ENCODE measurements at regions not wholly inside any gene's neighbourhood (a gene's known extent, or its start where the extent isn't known, plus 50 kb on each side); places are given as distances from the start of the nearest gene placed in this dataset.

GRCh38 chr20:43809206-43809819, 82.5 kb upstream of the GTSF1L start:
- no peak overlapping the region for H2BK5ac ChIP-seq (ENCODE audit: insufficient read length, low read length)
- H2BK15ac ChIP-seq (ENCODE audit: low read depth, low read length), result no peak overlapping the region
- H3T11ph ChIP-seq (ENCODE audit: low read length), result no peak overlapping the region
- no peak for TF ChIP-seq CTCF (conservative IDR thresholded peaks at IDR 0.05)
- no peak overlapping the region for H3K23ac ChIP-seq (ENCODE audit: insufficient read length, low read depth, low read length)
- H4K20me1 ChIP-seq (ENCODE audit: control insufficient read depth, insufficient read depth, insufficient read length), result no peaks in the 10 kb centered on the region
- H3K27ac ChIP-seq (ENCODE audit: insufficient read length, low read depth, low read length), result no peak overlapping the region
- no peaks in the 10 kb centered on the region for H3K79me1 ChIP-seq (ENCODE audit: insufficient read depth, low read depth, low read length, poor library complexity, severe bottlenecking)
- no peak overlapping the region for H4K91ac ChIP-seq (ENCODE audit: insufficient read length, low read depth, low read length)
- WGBS (ENCODE audit: extremely low coverage, insufficient read length, low lambda C conversion rate), result no CpG with 5 or more reads among the region's 4 CpGs
- Mint-ChIP-seq H3K36me3 (ENCODE audit: insufficient read depth in 1 of 3, low read depth in 3 of 3) (peaks cover 4 to 19% (median 11%) of the 10 kb centered on the region in 3 experiments; a peak in 4 of 7 replicates), H3K4me3 (no peak overlapping the region), H3K9me3 (peaks cover 51 to 53% of the 10 kb centered on the region in 2 experiments), H3K27ac (no peak overlapping the region), H3K4me1 (peaks cover 0 to 3% of the 10 kb centered on the region in 2 experiments; a peak in 1 of 4 replicates), H3K27me3 (ENCODE audit: low read depth) (peaks cover 9% of the 10 kb centered on the region)
- H3K9ac ChIP-seq (ENCODE audit: extremely low read depth, insufficient read length, low read length), result no peak overlapping the region
- H2BK120ac ChIP-seq (ENCODE audit: low read depth, low read length, poor library complexity, severe bottlenecking), result no peak overlapping the region
- no peak for DNase-seq
- H2AK5ac ChIP-seq (ENCODE audit: insufficient read length, low read length), result no peak overlapping the region
- H2BK12ac ChIP-seq (ENCODE audit: insufficient read length, low read depth, low read length), result no peak overlapping the region
- H4K5ac ChIP-seq (ENCODE audit: insufficient read length, low read depth, low read length), result no peak overlapping the region
- no peak overlapping the region for H3K56ac ChIP-seq (ENCODE audit: insufficient read length, low read depth, low read length)
- H3K14ac ChIP-seq (ENCODE audit: insufficient read depth, low read length), result no peak overlapping the region
- H2AFZ ChIP-seq (ENCODE audit: low read length), result no peak overlapping the region
- no peaks in the 10 kb centered on the region for H3K23me2 ChIP-seq (ENCODE audit: insufficient read length, low read depth, low read length, poor library complexity, severe bottlenecking)
- H3K4me2 ChIP-seq (ENCODE audit: insufficient read depth, insufficient read length, low read length), result no peak overlapping the region
- H4K8ac ChIP-seq (replicated peaks; ENCODE audit: insufficient read length, low read depth, low read length), result no peak overlapping the region
- H3K79me2 ChIP-seq (ENCODE audit: insufficient read depth, low read length), result no peaks in the 10 kb centered on the region
- H3K9me3 ChIP-seq (ENCODE audit: control insufficient read depth, low read depth, low read length), result no peaks in the 10 kb centered on the region
- no peaks in the 10 kb centered on the region for H3K4me1 ChIP-seq (ENCODE audit: insufficient read depth, low read length)
- no peak overlapping the region for H3K18ac ChIP-seq (ENCODE audit: insufficient read length, low read depth, low read length)
- H3K4ac ChIP-seq (ENCODE audit: low read depth, low read length), result no peak overlapping the region
- H2BK20ac ChIP-seq (ENCODE audit: low read depth, low read length, poor library complexity, severe bottlenecking), result no peak overlapping the region
- no peaks in the 10 kb centered on the region for H3K27me3 ChIP-seq (ENCODE audit: insufficient read depth, low read length)
